HG03520 (cell line): ENCODE measurements at regions not wholly inside any gene's neighbourhood (a gene's known extent, or its start where the extent isn't known, plus 50 kb on each side); places are given as distances from the start of the nearest gene placed in this dataset.
"Not testable (repeated sequence)": the region's sequence is repeated elsewhere in the genome, so short reads cannot be mapped to it uniquely, and the experiment has no call there.

Source experiments
- ATAC-seq: cut with Tn5 transposase; IDR thresholded peaks from one replicate; pipeline ENCODE4 v1.9.1; 2021; ENCODE audit warnings: mild to moderate bottlenecking, moderate library complexity; ENCODE audit not compliant: unreplicated experiment

- ATAC-seq, result no peak
Observed at GRCh38 chr3:3902161-3902560, 102.9 kb downstream of the LRRN1 start.

- no peak for ATAC-seq
Observed at GRCh38 chr3:3906171-3906570, 106.9 kb downstream of the LRRN1 start.

GRCh38 chr3:3907023-3907422, 107.8 kb downstream of the LRRN1 start:
- no peak for ATAC-seq

GRCh38 chr3:3918763-3919162, 119.5 kb downstream of the LRRN1 start:
- no peak for ATAC-seq

GRCh38 chr3:3919316-3919715, 120.1 kb downstream of the LRRN1 start:
- ATAC-seq, result no peak

- ATAC-seq, result no peak
Observed at GRCh38 chr3:3923619-3924018, 124.4 kb downstream of the LRRN1 start.

- no peak for ATAC-seq
Observed at GRCh38 chr3:3927198-3927597, 128.0 kb downstream of the LRRN1 start.

- ATAC-seq, result no peak
Observed at GRCh38 chr3:3927965-3928364, 128.7 kb downstream of the LRRN1 start.

GRCh38 chr3:3941380-3941779, 142.1 kb downstream of the LRRN1 start:
- ATAC-seq, result not testable (repeated sequence)

GRCh38 chr3:3951071-3951470, 151.8 kb downstream of the LRRN1 start:
- ATAC-seq, result no peak

GRCh38 chr3:3951501-3951900, 152.3 kb downstream of the LRRN1 start:
- ATAC-seq, result no peak

GRCh38 chr3:3962867-3963266, 163.6 kb downstream of the LRRN1 start:
- ATAC-seq, result not testable (repeated sequence)

GRCh38 chr3:3984053-3984452, 184.8 kb downstream of the LRRN1 start:
- ATAC-seq, result no peak

- no peak for ATAC-seq
Observed at GRCh38 chr3:3991598-3991997, 192.4 kb downstream of the LRRN1 start.

GRCh38 chr3:3992312-3992874, 193.2 kb downstream of the LRRN1 start:
- ATAC-seq, result no peak

GRCh38 chr3:3998140-3998922, 199.1 kb downstream of the LRRN1 start:
- ATAC-seq, result peak; percentile 93

GRCh38 chr3:3999340-3999739, 200.1 kb downstream of the LRRN1 start:
- not testable (repeated sequence) for ATAC-seq

GRCh38 chr3:4001976-4002375, 202.7 kb downstream of the LRRN1 start:
- no peak for ATAC-seq

GRCh38 chr3:4006288-4006687, 207.1 kb downstream of the LRRN1 start:
- no peak for ATAC-seq

- no peak for ATAC-seq
Observed at GRCh38 chr3:4008205-4008604, 209.0 kb downstream of the LRRN1 start.

GRCh38 chr3:4011166-4011565, 211.9 kb downstream of the LRRN1 start:
- no peak for ATAC-seq

GRCh38 chr3:4015426-4015825, 216.2 kb downstream of the LRRN1 start:
- no peak for ATAC-seq

GRCh38 chr3:4019501-4019900, 220.3 kb downstream of the LRRN1 start:
- ATAC-seq, result no peak
